AG20443 (cell line): ENCODE measurements at regions not wholly inside any gene's neighbourhood (a gene's known extent, or its start where the extent isn't known, plus 50 kb on each side); places are given as distances from the start of the nearest gene placed in this dataset.
"Not testable (repeated sequence)": the region's sequence is repeated elsewhere in the genome, so short reads cannot be mapped to it uniquely, and the experiment has no call there.

Experiments used
- DNase-seq: peaks from one replicate; pipeline ENCODE4 v3.0.0; 2012; ENCODE audit warnings: low spot score, mixed read lengths

- no peak for DNase-seq
Measured at GRCh38 chr2:182636699-182637098, 79.4 kb upstream of the DNAJC10 start.

GRCh38 chr2:182638667-182639066, 77.4 kb upstream of the DNAJC10 start:
- DNase-seq = no peak

GRCh38 chr2:182639971-182640370, 76.1 kb upstream of the DNAJC10 start:
- DNase-seq = no peak

GRCh38 chr2:182642328-182642727, 73.7 kb upstream of the DNAJC10 start:
- DNase-seq = peak; percentile 56

GRCh38 chr2:182646763-182647498, 69.1 kb upstream of the DNAJC10 start:
- DNase-seq = no peak

GRCh38 chr2:182647499-182647787, 68.6 kb upstream of the DNAJC10 start:
- no peak for DNase-seq

GRCh38 chr2:182649316-182649715, 66.7 kb upstream of the DNAJC10 start:
- DNase-seq = peak; percentile 37

- DNase-seq = peak; percentile 40
Measured at GRCh38 chr2:182650704-182651103, 65.4 kb upstream of the DNAJC10 start.

- no peak for DNase-seq
Measured at GRCh38 chr2:182652326-182652725, 63.7 kb upstream of the DNAJC10 start.

- no peak for DNase-seq
Measured at GRCh38 chr2:182655750-182656149, 60.3 kb upstream of the DNAJC10 start.

- DNase-seq = no peak
Measured at GRCh38 chr2:182664212-182664611, 51.8 kb upstream of the DNAJC10 start.

GRCh38 chr2:182665500-182665899, 50.6 kb upstream of the DNAJC10 start:
- not testable (repeated sequence) for DNase-seq
